GM18499 (cell line): ENCODE measurements at regions not wholly inside any gene's neighbourhood (a gene's known extent, or its start where the extent isn't known, plus 50 kb on each side); places are given as distances from the start of the nearest gene placed in this dataset.
"Not testable (repeated sequence)": the region's sequence is repeated elsewhere in the genome, so short reads cannot be mapped to it uniquely, and the experiment has no call there.

Source experiments
- ATAC-seq: cut with Tn5 transposase; IDR thresholded peaks from one replicate; pipeline ENCODE4 v1.9.1; 2021; ENCODE audit warnings: moderate number of reproducible peaks; ENCODE audit not compliant: insufficient read depth, unreplicated experiment

DNA sequence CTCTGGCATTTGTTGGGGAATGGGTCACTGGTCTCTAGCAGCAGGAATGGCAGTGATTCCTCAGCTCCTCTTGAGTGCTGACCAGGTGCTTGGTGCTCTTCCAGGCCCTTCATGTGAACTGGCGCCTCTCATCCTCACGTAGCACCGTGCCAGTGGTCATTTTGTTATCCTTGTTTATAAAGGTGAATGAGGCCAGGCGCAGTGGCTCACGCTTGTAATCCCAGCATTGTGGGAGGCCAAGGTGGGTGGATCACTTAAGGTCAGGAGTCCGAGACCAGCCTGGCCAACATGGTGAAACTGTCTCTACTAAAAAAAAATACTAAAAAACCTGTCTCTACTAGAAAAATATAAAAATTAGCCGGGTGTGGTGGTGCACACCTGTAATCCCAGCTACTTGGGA lies 301.3 kb downstream of the QKI start:
- no peak for ATAC-seq

DNA sequence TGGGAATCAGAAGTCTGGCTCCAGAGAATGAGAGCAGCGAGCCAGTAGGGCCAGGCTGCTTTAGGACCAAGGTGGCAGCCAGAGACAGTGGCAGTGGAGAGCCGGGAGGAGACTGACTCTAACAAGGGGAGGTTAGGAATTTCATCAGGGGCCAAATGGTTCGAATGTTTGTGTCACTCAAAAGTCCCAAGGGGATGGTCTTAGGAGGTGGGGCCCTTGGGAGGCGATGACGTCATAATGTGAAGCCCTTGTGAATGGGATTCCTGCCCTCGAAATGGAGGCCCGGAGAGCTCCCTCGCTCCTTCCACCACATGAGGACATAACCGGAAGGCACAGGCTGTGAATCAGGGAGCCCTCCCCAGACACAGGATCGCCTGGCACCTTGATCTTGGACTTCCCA lies 299.7 kb downstream of the QKI start:
- ATAC-seq, result no peak

- ATAC-seq, result no peak
Observed at GRCh38 chr6:163712981-163713380, 298.5 kb downstream of the QKI start.

GRCh38 chr6:163712566-163712961 lies 298.0 kb downstream of the QKI start:
- no peak for ATAC-seq

DNA sequence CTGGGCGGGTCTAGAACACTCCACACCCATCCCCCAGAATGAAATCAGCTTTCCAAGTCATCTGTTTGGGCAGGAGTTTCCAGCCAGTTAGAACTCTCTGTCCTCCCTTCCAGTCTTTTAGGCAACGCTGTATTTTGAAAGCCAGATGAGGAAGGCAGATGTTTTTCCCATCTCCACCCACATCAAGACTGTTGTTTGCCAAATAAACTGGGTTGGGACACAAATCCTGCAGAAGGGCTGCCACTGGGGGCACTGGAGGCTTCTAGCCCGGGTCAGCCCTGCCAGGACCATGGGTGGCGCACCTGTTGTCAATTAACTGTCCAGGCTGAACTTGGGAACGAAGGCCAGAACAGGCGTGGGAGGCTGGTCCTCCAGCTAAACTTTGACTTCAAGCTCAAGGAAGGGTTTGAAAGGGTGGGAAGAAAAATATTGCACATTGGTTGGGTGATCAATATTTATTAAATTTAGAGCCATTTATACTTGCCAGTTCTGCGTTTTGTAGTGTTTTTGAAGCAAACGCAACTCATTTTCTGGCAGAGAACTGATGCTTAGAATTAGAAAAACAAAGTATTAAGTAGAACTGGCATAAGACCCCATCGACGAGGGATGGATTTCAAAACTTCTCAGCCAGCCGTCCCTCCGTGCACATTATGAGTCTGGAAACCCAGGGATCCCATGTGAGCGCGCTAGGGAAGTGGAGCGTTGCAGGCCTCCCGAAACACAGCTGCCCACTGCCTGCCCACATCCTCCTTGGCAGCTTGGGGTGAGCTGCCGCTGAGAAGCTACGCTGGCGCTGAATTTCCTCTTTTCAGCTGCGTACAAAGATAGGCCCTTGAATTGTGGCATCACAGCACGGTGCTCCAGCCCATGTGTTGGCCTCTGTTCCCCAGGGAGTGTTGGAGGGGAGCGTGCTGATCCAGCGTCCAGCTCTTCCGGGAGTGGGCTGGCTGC lies 297.4 kb downstream of the QKI start:
- ATAC-seq, result no peak

DNA sequence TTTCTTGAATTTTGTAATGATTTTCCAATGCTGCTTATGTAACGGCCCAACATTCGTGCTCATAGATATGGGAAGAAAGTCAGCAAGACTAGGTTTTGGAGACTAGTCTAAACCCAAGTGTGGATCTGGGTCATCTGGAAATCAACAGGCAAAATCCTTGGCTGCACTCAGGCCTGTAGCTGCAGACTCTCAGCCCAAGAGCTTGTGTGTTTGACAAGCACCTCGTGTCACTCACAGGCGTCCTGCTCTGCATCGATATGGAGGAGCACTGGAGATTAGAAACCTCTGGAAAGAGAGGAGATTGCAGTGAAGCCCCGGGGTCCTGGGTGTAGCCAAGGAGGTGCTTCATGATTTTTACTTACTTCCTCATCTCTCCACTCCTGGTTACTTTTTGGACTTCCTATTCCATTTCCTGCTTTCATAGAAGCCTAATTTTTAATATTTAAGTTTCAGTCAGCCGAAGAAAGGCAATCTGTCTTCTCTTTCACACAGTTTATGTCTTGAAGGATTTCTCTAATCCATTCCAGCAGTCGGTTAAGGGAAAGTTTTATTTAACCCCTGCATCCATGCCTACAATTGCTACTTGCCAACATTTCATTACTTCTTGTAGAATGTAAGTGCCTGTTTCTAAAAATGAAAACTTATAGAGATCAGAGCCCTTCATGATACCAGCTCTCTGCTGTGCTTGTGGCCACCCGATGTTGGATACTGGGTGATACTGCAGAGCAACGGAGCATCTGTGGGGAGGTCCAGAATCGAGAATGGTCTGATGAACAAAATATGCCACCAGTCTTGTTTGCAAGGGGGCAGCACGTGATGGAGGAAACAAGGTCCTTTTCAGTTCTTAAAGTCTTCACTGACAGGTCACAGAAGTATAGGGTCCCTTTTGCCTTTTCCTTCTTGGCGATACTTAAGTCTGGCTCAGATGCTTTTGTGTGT lies 296.3 kb downstream of the QKI start:
- ATAC-seq, result no peak

DNA sequence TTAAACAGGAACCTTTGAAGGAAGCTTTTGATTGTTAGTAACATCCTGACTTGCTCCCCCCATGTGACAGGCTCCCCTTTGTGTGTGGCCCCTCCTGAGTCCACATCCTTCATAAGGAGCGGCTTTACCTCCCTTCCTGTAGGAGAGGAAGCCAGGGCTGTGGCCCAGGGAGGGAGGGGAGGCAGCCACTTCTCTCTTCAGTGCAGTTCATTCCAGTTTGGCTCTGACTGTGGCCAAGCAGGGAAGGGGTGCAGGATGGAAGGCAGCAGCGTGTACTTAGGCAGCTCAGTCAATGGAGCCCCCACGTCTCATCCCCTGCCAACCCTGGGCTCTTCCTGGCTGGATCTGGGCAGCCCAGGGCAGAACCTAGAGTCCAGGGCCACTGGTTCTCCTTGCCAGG lies 295.2 kb downstream of the QKI start:
- ATAC-seq, result no peak

- no peak for ATAC-seq
Observed at GRCh38 chr6:163709255-163709654, 294.7 kb downstream of the QKI start.

DNA sequence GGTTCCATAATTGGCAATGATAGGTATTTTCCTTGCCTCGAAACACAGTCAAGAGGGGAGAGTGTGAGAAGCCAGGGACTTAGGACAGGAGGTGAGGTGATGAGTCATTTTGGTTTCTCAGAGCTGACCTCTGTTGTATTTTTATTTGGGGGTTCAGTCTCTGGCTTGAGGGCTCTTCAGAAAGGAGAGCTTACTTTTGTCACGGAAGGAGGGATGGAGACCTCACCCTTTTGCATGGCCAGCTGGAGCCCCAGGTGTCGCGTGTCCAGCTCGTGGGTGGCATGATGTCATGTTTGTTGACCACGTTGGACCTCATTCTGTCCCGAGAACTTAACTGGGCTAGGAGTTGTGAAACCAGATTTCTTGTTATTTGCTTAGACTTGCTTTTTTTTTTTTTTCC lies 293.9 kb downstream of the QKI start:
- peak; percentile 51 for ATAC-seq

- peak; percentile 30 for ATAC-seq
Observed at GRCh38 chr6:163707387-163708355, 293.2 kb downstream of the QKI start.

DNA sequence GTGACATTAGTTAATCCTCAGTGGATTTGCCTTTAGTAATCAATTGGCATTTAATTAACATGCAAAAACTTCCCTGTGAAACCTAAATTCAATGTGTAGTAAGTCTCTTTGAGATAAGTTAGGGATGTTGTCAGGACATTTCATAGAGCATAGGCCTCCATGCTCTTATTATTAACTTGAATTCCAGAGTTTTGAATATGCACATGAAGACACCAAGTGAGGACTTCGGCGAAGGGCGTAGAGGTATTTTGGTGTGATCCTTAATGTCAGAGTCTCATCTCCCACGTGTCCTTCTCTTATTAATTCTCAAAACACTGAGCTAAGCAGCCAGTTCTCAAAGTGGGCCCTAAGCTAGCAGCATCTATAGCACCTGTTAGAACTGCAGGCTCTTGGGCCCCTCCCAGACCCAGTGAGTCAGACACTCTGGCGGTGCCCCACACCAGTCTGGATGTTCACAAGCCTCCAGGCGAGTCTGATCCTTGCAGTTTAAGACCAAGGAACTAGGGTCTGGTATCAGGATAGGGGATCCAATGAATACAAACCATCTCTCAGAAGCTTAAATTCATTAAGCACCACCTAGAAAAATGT lies 292.1 kb downstream of the QKI start:
- ATAC-seq, result no peak

GRCh38 chr6:163705923-163706322 lies 291.4 kb downstream of the QKI start:
- ATAC-seq, result peak; percentile 43

DNA sequence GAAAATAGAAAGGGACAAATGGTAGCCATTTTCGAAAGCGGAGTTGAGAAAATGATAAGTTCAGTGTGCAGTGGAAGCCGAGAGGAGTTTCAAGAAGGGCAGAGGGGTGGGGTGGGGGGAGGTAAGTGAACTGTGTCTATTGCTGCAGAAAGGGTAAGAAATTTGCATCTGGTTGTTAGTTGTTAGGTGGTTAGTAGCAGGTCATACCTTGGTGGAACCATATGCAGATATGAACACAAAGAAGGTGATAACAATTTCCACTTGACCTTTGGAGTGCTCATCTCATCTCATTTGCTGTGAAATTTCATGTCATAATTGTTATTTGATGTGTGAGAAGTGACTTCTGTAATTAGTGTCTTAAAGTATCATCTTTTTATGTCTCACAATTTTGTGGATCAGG lies 288.2 kb downstream of the QKI start:
- ATAC-seq, result no peak

GRCh38 chr6:163701762-163702161 lies 287.2 kb downstream of the QKI start:
- ATAC-seq, result no peak

- no peak for ATAC-seq
Observed at GRCh38 chr6:163698086-163698485, 283.6 kb downstream of the QKI start.

- ATAC-seq, result not testable (repeated sequence)
Observed at GRCh38 chr6:163696311-163696710, 281.8 kb downstream of the QKI start.

DNA sequence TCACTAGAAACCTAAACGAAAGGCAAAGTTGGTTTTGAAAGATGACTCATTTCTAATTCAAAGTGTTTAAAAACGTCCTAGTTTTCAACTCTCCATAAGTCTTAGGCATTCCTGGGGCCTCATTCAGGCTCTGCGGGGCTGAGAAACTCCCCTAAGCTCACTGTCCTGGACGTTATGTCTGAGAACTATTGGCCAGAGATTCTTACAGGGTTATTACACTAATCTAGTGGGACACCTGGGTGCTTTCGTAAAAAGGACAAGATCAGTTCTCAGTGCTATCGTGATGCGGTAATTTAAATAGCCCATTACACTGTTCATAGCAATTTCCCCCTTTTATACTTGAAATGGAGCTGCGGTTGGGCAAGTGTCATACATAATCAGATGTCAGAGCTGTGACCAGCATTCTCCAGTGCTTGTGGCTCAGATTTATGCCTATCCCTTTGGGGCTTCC lies 280.9 kb downstream of the QKI start:
- no peak for ATAC-seq

DNA sequence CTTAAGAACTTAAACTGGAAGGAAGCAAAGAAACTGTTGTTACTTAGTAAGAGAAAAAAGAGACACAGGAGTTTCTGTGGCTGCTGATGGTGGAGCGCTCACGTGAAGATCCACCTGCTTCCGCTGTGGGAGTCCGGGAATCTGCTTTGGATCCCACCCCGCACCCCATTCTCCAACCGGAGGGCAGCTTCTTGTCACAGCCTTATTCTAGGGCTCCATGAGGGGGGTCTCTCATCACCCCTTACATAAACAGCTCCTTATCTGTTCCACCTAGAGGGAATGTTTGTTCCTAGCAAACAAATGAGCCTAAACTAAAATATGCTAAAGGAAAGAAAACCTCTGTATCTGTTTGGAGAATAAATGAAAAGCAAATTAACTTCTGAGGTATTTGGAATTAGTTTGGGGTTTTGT lies 280.5 kb downstream of the QKI start:
- no peak for ATAC-seq

GRCh38 chr6:163694072-163694471 lies 279.6 kb downstream of the QKI start:
- no peak for ATAC-seq

DNA sequence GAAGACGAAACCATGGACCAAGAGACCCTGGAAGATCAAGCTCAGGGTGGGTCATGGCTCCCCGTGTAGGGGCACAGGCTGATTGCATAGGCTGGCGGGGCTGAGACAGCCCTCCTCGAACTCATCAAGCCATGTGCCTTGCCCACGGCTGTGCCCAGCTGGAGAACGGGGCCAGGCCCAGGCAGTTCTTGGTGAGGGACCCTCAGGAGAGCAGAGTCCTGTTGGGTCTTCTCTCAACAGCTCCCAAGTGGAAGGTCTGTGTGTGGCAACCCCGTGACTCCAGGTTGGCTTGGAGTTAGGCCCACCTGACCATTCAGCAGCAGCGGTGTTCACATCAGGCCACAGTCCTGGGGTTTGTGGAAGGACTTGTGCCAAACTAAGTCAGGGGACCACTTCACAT lies 276.5 kb downstream of the QKI start:
- no peak for ATAC-seq
